ENCODE measurements at regions not wholly inside any gene's neighbourhood (a gene's known extent, or its start where the extent isn't known, plus 50 kb on each side); places are given as distances from the start of the nearest gene placed in this dataset.

- BruUV-seq (replicated peaks): no TSS peak
- TF ChIP-seq POLR2AphosphoS5 (IDR thresholded peaks at IDR 0.05; ENCODE audit: low read depth, low read length) (no peak), SIN3A (IDR thresholded peaks at IDR 0.05; ENCODE audit: borderline replicate concordance, insufficient read depth, low read depth, low read length) (no peak), REST (IDR thresholded peaks at IDR 0.05; ENCODE audit: insufficient read depth in 1 of 2, low read depth in 2 of 2, low read length in 1 of 2) (no peak), TCF7L2 (IDR thresholded peaks at IDR 0.05; ENCODE audit: low read depth, low read length) (no peak), CTCF (IDR thresholded peaks at IDR 0.05) (no peak)
- Histone ChIP-seq H3K9me3 (ENCODE audit: control insufficient read depth, insufficient read depth, low read depth, low read length) (no peaks in the 10 kb centered on the region), H3K27me3 (ENCODE audit: control insufficient read depth, insufficient read depth, low read length) (no peaks in the 10 kb centered on the region), H3K4me1 (ENCODE audit: control insufficient read depth, insufficient read depth, low read length) (no peaks in the 10 kb centered on the region), H3K27ac (ENCODE audit: low read length) (no peak overlapping the region), H3K4me3 (ENCODE audit: low read depth in 2 of 2, low read length in 2 of 2) (no peak overlapping the region), H3K36me3 (ENCODE audit: control insufficient read depth, insufficient read depth, low read length) (no peaks in the 10 kb centered on the region; the same call in 1 of the 2 replicates)
- POLR2A ChIA-PET: no interaction called here
- ATAC-seq: no peak
- intact Hi-C loops (cut with micrococcal nuclease; ENCODE audit: unreplicated experiment) (no loop called here), in situ Hi-C loops (cut with HindIII; ENCODE audit: low pct_unique_long_range_greater_than_20kb, low sequenced_read_pairs) (no loop called here)
- DNase-seq (ENCODE audit: low read depth, low spot score): no peak
- CTCF ChIA-PET: no interaction called here
These were observed 339.7 kb downstream of the PTPRC start for GRCh38 chr1:198978523-198978922.

- CTCF ChIA-PET: no interaction called here
- no peaks in the 10 kb centered on the region; the same call in 1 of the 2 replicates for H3K36me3 ChIP-seq (ENCODE audit: control insufficient read depth, insufficient read depth, low read length)
- POLR2A ChIA-PET: no interaction called here
- no peaks in the 10 kb centered on the region for H3K27me3 ChIP-seq (ENCODE audit: control insufficient read depth, insufficient read depth, low read length)
- intact Hi-C loops (cut with micrococcal nuclease; ENCODE audit: unreplicated experiment) (no loop called here), in situ Hi-C loops (cut with HindIII; ENCODE audit: low pct_unique_long_range_greater_than_20kb, low sequenced_read_pairs) (no loop called here)
- H3K27ac ChIP-seq (ENCODE audit: low read length): no peak overlapping the region
- DNase-seq (ENCODE audit: low read depth, low spot score) (no peak), ATAC-seq (no peak)
- no TSS peak for BruUV-seq (replicated peaks)
- H3K4me3 ChIP-seq (ENCODE audit: low read depth in 2 of 2, low read length in 2 of 2): no peak overlapping the region
- TF ChIP-seq TCF7L2 (IDR thresholded peaks at IDR 0.05; ENCODE audit: low read depth, low read length): no peak
- TF ChIP-seq POLR2AphosphoS5 (IDR thresholded peaks at IDR 0.05; ENCODE audit: low read depth, low read length): no peak
- no peak for TF ChIP-seq SIN3A (IDR thresholded peaks at IDR 0.05; ENCODE audit: borderline replicate concordance, insufficient read depth, low read depth, low read length)
- no peak for TF ChIP-seq CTCF (IDR thresholded peaks at IDR 0.05)
- no peak for TF ChIP-seq REST (IDR thresholded peaks at IDR 0.05; ENCODE audit: insufficient read depth in 1 of 2, low read depth in 2 of 2, low read length in 1 of 2)
- H3K9me3 ChIP-seq (ENCODE audit: control insufficient read depth, insufficient read depth, low read depth, low read length): no peaks in the 10 kb centered on the region
- H3K4me1 ChIP-seq (ENCODE audit: control insufficient read depth, insufficient read depth, low read length): no peaks in the 10 kb centered on the region
These were observed 347.2 kb downstream of the PTPRC start for GRCh38 chr1:198986036-198986435.
